Neural progenitor cell (in vitro differentiated cells): ENCODE measurements at regions not wholly inside any gene's neighbourhood (a gene's known extent, or its start where the extent isn't known, plus 50 kb on each side); places are given as distances from the start of the nearest gene placed in this dataset.
"Not testable (repeated sequence)": the region's sequence is repeated elsewhere in the genome, so short reads cannot be mapped to it uniquely, and the experiment has no call there.

Source experiments
- EZH2 ChIP-seq: fragments of 200-600 bp; sonication (generic); IDR thresholded peaks from 2 replicates; pipeline ENCODE4 v1.6.1; 2017; ENCODE audit warnings: antibody characterized with exemption, mild to moderate bottlenecking, moderate library complexity
- EZH2phosphoT487 ChIP-seq: fragments of 200-600 bp; sonication (generic); IDR thresholded peaks from 2 replicates; pipeline ENCODE4 v1.6.1; 2017; ENCODE audit warnings: antibody characterized with exemption
- TF ChIP-seq, protein P1 (sequence below): fragments of 200-600 bp; sonication (generic); IDR thresholded peaks from 2 replicates; pipeline ENCODE4 v1.5.1; 2017; ENCODE audit warnings: antibody characterized with exemption, mild to moderate bottlenecking

DNA sequence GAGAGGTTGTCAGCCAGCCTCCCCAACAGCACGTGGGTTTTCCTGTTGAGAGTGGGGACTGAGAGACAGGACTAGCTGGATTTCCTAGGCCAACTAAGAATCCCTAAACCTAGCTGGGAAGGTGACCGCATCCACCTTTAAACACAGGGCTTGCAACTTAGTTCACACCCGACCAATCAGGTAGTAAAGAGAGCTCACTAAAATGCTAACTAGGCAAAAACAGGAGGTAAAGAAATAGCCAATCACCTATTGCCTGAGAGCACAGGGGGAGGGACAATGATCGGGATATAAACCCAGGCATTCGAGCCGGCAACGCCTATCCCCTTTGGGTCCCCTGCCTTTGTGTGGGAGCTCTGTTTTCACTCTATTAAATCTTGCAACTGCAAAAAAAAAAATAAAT, 180.5 kb upstream of the TBX18 start:
- TF ChIP-seq, protein P1, sequence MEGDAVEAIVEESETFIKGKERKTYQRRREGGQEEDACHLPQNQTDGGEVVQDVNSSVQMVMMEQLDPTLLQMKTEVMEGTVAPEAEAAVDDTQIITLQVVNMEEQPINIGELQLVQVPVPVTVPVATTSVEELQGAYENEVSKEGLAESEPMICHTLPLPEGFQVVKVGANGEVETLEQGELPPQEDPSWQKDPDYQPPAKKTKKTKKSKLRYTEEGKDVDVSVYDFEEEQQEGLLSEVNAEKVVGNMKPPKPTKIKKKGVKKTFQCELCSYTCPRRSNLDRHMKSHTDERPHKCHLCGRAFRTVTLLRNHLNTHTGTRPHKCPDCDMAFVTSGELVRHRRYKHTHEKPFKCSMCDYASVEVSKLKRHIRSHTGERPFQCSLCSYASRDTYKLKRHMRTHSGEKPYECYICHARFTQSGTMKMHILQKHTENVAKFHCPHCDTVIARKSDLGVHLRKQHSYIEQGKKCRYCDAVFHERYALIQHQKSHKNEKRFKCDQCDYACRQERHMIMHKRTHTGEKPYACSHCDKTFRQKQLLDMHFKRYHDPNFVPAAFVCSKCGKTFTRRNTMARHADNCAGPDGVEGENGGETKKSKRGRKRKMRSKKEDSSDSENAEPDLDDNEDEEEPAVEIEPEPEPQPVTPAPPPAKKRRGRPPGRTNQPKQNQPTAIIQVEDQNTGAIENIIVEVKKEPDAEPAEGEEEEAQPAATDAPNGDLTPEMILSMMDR, result not testable (repeated sequence)
- not testable (repeated sequence) for TF ChIP-seq EZH2, EZH2phosphoT487
